ENCODE measurements at regions not wholly inside any gene's neighbourhood (a gene's known extent, or its start where the extent isn't known, plus 50 kb on each side); places are given as distances from the start of the nearest gene placed in this dataset.

DNA sequence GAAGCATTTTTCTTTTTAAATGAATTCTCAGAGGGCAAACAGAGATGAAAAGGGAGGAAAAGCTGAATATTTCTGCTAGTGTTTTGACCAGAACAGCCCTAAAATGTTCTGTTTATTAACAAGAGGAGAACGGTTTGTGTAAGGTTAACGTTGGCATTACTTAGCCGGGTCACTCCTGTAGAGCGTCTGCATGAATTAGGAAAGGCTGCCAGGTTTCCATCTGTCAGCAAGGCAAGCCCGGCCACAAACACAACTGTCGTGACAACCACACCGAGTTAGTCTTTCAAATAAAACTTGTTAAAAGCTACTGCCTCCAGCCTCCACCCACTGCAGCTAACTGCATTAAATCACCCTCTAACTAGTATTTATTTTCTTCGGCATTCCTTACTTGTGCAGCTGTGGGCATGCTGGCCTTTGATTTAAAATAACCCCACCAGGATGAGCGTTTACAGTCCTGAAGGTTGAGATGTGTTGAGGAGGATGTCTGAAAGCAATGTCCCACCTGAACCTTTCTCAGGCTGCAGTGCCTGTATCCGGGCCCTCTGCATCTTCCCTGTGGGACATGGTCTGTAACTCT, 527.9 kb downstream of the FGF9 start:
- DNase-seq (ENCODE audit: low read depth, low spot score) (no peak), FAIRE-seq (no peak)
- H3K4me1 ChIP-seq (ENCODE audit: control insufficient read depth, extremely low read depth, insufficient read depth, low read length): no peaks in the 10 kb centered on the region
- H4K20me1 ChIP-seq (ENCODE audit: control insufficient read depth, extremely low read depth, insufficient read depth, low read length): no peaks in the 10 kb centered on the region
- H3K9me3 ChIP-seq (ENCODE audit: control insufficient read depth, low read depth, low read length): no peaks in the 10 kb centered on the region
- H2AFZ ChIP-seq (ENCODE audit: control insufficient read depth, low read length): no peak overlapping the region
- H3K79me2 ChIP-seq (ENCODE audit: control insufficient read depth, insufficient read depth, low read length): no peaks in the 10 kb centered on the region
- dilution Hi-C loops (cut with MboI; ENCODE audit: extremely low pct_ligation_motif_present, low sequenced_read_pairs): no loop called here
- no peaks in the 10 kb centered on the region for H3K9me1 ChIP-seq (ENCODE audit: control insufficient read depth, extremely low read depth, insufficient read depth, low read length)
- no peaks in the 10 kb centered on the region for H3K36me3 ChIP-seq (ENCODE audit: control insufficient read depth in 2 of 2, extremely low read depth in 1 of 2, insufficient read depth in 2 of 2, low read length in 2 of 2)
- H3K27ac ChIP-seq (ENCODE audit: control insufficient read depth, insufficient read depth, low read length): no peak overlapping the region
- no peak overlapping the region for H3K9ac ChIP-seq (ENCODE audit: control insufficient read depth, extremely low read depth, insufficient read depth, low read length)
- TF ChIP-seq, protein P1, sequence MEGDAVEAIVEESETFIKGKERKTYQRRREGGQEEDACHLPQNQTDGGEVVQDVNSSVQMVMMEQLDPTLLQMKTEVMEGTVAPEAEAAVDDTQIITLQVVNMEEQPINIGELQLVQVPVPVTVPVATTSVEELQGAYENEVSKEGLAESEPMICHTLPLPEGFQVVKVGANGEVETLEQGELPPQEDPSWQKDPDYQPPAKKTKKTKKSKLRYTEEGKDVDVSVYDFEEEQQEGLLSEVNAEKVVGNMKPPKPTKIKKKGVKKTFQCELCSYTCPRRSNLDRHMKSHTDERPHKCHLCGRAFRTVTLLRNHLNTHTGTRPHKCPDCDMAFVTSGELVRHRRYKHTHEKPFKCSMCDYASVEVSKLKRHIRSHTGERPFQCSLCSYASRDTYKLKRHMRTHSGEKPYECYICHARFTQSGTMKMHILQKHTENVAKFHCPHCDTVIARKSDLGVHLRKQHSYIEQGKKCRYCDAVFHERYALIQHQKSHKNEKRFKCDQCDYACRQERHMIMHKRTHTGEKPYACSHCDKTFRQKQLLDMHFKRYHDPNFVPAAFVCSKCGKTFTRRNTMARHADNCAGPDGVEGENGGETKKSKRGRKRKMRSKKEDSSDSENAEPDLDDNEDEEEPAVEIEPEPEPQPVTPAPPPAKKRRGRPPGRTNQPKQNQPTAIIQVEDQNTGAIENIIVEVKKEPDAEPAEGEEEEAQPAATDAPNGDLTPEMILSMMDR (optimal IDR thresholded peaks at IDR 0.05 in 1 of 3, IDR thresholded peaks at IDR 0.05 in 1 of 3, conservative IDR thresholded peaks at IDR 0.05 in 1 of 3; ENCODE audit: extremely low read depth in 1 of 3, insufficient read depth in 2 of 3, low read length in 3 of 3): no peak
- no peak for TF ChIP-seq EZH2 (IDR thresholded peaks at IDR 0.05; ENCODE audit: low read length)
- H3K4me3 ChIP-seq (ENCODE audit: control insufficient read depth in 2 of 3, extremely low read depth in 1 of 3, insufficient read depth in 2 of 3, low read depth in 1 of 3, low read length in 3 of 3): no peak overlapping the region
- no peaks in the 10 kb centered on the region for H3K27me3 ChIP-seq (ENCODE audit: control insufficient read depth, extremely low read depth, insufficient read depth, low read length)
- H3K4me2 ChIP-seq (ENCODE audit: control insufficient read depth, extremely low read depth, insufficient read depth, low read depth, low read length): no peak overlapping the region

DNA sequence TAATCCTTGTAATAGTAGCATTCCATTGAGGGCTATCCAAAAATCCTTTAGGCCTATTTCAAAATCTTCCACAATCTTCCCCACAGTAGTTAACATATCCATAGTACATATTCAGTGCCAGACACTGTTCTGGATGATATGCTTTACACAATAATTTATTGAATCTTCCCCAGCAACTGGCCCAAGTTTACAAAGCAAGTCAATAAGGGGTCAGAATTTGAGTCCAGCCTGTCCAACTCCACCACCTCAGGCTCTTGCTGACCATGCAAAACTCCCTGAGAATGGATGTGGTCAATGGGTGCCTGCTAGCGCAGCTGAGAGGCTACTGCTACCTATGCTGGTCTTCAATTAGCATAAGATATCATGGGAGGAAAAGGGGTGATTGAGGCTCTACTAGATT, 529.6 kb downstream of the FGF9 start:
- Histone ChIP-seq H2AFZ (ENCODE audit: control insufficient read depth, low read length) (no peak overlapping the region), H3K4me1 (ENCODE audit: control insufficient read depth, extremely low read depth, insufficient read depth, low read length) (no peaks in the 10 kb centered on the region), H3K27ac (ENCODE audit: control insufficient read depth, insufficient read depth, low read length) (no peak overlapping the region), H3K27me3 (ENCODE audit: control insufficient read depth, extremely low read depth, insufficient read depth, low read length) (no peaks in the 10 kb centered on the region), H3K9me1 (ENCODE audit: control insufficient read depth, extremely low read depth, insufficient read depth, low read length) (no peaks in the 10 kb centered on the region), H3K79me2 (ENCODE audit: control insufficient read depth, insufficient read depth, low read length) (no peaks in the 10 kb centered on the region), H3K4me3 (ENCODE audit: control insufficient read depth in 2 of 3, extremely low read depth in 1 of 3, insufficient read depth in 2 of 3, low read depth in 1 of 3, low read length in 3 of 3) (no peak overlapping the region), H3K9ac (ENCODE audit: control insufficient read depth, extremely low read depth, insufficient read depth, low read length) (no peak overlapping the region), H4K20me1 (ENCODE audit: control insufficient read depth, extremely low read depth, insufficient read depth, low read length) (no peaks in the 10 kb centered on the region), H3K36me3 (ENCODE audit: control insufficient read depth in 2 of 2, extremely low read depth in 1 of 2, insufficient read depth in 2 of 2, low read length in 2 of 2) (no peaks in the 10 kb centered on the region), H3K9me3 (ENCODE audit: control insufficient read depth, low read depth, low read length) (no peaks in the 10 kb centered on the region), H3K4me2 (ENCODE audit: control insufficient read depth, extremely low read depth, insufficient read depth, low read depth, low read length) (no peak overlapping the region)
- TF ChIP-seq EZH2 (IDR thresholded peaks at IDR 0.05; ENCODE audit: low read length): no peak
- TF ChIP-seq, protein P1 (optimal IDR thresholded peaks at IDR 0.05 in 1 of 3, IDR thresholded peaks at IDR 0.05 in 1 of 3, conservative IDR thresholded peaks at IDR 0.05 in 1 of 3; ENCODE audit: extremely low read depth in 1 of 3, insufficient read depth in 2 of 3, low read length in 3 of 3): no peak
- DNase-seq (ENCODE audit: low read depth, low spot score): no peak
- dilution Hi-C loops (cut with MboI; ENCODE audit: extremely low pct_ligation_motif_present, low sequenced_read_pairs): no loop called here
- FAIRE-seq: no peak

Measured in keratinocyte (primary cell).